GM12865 (cell line): ENCODE measurements at regions not wholly inside any gene's neighbourhood (a gene's known extent, or its start where the extent isn't known, plus 50 kb on each side); places are given as distances from the start of the nearest gene placed in this dataset.
"Not testable (repeated sequence)": the region's sequence is repeated elsewhere in the genome, so short reads cannot be mapped to it uniquely, and the experiment has no call there.

Experiments
- DNase-seq: peaks from one replicate; pipeline ENCODE4 v3.0.0; 2010; ENCODE audit warnings: low read depth
- H3K4me3 ChIP-seq: 2 replicates; pipeline ENCODE4 v1.5.1; 2011; ENCODE audit warnings: mild to moderate bottlenecking, low read depth, low read length, control low read depth
- TF ChIP-seq, protein P1 (sequence below): IDR thresholded peaks from 2 replicates; pipeline ENCODE4 v1.5.1; 2011; ENCODE audit warnings: low read length, control low read depth, low read depth, inconsistent platforms; ENCODE audit not compliant: insufficient read depth; ENCODE audit errors: missing control alignments

DNA sequence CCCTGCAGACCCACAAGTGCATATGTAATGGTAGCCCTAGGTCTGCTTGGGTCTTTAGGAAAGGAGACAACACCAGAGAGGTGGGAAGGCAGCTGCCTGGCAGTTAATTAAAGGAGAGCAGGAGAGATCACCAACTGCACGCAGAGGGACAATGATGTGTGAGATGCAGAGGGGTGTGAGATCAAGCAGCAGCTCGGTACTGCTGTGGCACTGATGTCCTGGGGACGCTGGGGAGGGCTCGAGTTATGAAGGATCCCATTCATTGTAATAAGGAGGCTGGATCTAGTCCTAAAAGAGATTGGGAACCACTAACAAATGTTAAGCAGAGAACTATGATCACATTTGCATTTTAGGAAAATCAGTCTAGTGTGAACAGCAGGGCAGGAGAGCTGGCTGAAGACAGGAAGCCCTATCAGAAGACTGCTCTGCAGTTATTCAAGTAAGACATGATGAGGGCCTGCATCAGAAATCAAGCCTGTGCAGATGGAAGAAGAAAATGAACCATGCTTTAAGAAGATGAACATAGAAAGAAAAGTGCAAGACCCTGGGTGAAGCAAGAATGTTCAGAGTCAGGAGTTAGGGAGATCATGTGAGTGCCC is 80.4 kb downstream of the DLEU7 start:
- H3K4me3 ChIP-seq, result no peak overlapping the region
- TF ChIP-seq, protein P1, sequence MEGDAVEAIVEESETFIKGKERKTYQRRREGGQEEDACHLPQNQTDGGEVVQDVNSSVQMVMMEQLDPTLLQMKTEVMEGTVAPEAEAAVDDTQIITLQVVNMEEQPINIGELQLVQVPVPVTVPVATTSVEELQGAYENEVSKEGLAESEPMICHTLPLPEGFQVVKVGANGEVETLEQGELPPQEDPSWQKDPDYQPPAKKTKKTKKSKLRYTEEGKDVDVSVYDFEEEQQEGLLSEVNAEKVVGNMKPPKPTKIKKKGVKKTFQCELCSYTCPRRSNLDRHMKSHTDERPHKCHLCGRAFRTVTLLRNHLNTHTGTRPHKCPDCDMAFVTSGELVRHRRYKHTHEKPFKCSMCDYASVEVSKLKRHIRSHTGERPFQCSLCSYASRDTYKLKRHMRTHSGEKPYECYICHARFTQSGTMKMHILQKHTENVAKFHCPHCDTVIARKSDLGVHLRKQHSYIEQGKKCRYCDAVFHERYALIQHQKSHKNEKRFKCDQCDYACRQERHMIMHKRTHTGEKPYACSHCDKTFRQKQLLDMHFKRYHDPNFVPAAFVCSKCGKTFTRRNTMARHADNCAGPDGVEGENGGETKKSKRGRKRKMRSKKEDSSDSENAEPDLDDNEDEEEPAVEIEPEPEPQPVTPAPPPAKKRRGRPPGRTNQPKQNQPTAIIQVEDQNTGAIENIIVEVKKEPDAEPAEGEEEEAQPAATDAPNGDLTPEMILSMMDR, result no peak

GRCh38 chr13:50766013-50766412 is 77.5 kb downstream of the DLEU7 start:
- DNase-seq, result no peak
- H3K4me3 ChIP-seq, result no peak overlapping the region
- TF ChIP-seq, protein P1, result no peak

More for the DNA sequence above, 80.4 kb downstream of the DLEU7 start:
- no peak for DNase-seq

- H3K4me3 ChIP-seq, result no peak overlapping the region
- DNase-seq, result no peak
- TF ChIP-seq, protein P1, result no peak
These were observed 76.8 kb downstream of the DLEU7 start for GRCh38 chr13:50766695-50767094.

DNA sequence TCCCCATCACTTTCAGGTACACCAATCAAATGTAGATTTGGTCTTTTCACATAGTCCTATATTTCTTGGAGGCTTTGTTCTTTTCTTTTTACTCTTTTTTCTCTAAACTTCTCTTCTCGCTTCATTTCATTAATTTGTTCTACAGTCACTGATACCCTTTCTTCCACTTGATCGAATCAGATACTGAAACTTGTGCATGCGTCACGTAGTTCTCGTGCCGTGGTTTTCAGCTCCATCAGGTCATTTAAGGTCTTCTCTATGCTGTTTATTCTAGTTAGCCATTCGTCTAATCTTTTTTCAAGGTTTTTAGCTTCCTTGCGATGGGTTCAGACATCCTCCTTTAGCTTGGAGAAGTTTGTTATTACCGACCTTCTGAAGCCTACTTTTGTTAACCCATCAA is 70.6 kb downstream of the DLEU7 start:
- not testable (repeated sequence) for H3K4me3 ChIP-seq, DNase-seq
